Gastrocnemius medialis (tissue), 4 donors: ENCODE measurements at regions not wholly inside any gene's neighbourhood (a gene's known extent, or its start where the extent isn't known, plus 50 kb on each side); places are given as distances from the start of the nearest gene placed in this dataset.

Source experiments
- POLR2A ChIP-seq, 2 donors: fragments of 450-650 bp; IDR thresholded peaks; one replicate each; pipeline ENCODE4 v1.6.1; 2017; ENCODE audit warnings: antibody characterized with exemption in 2 of 2, mild to moderate bottlenecking in 2 of 2, moderate library complexity in 2 of 2
- TF ChIP-seq, protein P1 (sequence below), 5 experiments: fragments of 450-650 bp in 3 of 5; fragments of 200-600 bp in 2 of 5; sonication (generic) in 2 of 5; IDR thresholded peaks in 4 of 5; conservative IDR thresholded peaks in 1 of 5; 1 replicate in 4 of 5; 2 replicates in 1 of 5; pipeline ENCODE4 v1.5.1; 2016 to 2019; ENCODE audit warnings: antibody characterized with exemption in 5 of 5, mild to moderate bottlenecking in 3 of 5, moderate library complexity in 3 of 5

DNA sequence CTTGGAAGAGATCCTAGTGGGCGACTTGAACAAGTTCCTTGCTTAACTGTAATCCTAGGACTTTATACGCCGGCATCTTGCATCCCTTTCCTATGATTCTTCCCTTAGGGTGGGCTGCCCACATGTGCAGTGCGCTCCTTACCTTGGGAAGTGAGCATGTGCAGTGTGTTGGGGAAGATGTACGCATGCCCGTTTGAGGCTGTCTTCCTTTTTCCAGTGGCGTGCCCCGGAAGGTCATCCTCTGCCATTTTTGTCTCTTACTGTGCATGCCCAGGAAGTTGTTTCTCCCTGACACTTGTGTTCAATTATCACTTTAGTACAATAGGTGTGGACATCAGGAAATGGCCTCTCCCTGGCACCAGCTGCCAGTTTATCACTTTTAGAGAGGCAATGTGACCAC lies 936.5 kb downstream of the TBC1D22A start:
- TF ChIP-seq, protein P1, sequence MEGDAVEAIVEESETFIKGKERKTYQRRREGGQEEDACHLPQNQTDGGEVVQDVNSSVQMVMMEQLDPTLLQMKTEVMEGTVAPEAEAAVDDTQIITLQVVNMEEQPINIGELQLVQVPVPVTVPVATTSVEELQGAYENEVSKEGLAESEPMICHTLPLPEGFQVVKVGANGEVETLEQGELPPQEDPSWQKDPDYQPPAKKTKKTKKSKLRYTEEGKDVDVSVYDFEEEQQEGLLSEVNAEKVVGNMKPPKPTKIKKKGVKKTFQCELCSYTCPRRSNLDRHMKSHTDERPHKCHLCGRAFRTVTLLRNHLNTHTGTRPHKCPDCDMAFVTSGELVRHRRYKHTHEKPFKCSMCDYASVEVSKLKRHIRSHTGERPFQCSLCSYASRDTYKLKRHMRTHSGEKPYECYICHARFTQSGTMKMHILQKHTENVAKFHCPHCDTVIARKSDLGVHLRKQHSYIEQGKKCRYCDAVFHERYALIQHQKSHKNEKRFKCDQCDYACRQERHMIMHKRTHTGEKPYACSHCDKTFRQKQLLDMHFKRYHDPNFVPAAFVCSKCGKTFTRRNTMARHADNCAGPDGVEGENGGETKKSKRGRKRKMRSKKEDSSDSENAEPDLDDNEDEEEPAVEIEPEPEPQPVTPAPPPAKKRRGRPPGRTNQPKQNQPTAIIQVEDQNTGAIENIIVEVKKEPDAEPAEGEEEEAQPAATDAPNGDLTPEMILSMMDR (IDR thresholded peaks at IDR 0.05 in 4 of 5, conservative IDR thresholded peaks at IDR 0.05 in 1 of 5): no peak
- no peak for TF ChIP-seq POLR2A (IDR thresholded peaks at IDR 0.05)
